ENCODE measurements at regions not wholly inside any gene's neighbourhood (a gene's known extent, or its start where the extent isn't known, plus 50 kb on each side); places are given as distances from the start of the nearest gene placed in this dataset.

- no peak for DNase-seq
Observed at GRCh38 chr18:75839041-75839440, 411.5 kb upstream of the SMIM21 start.

DNA sequence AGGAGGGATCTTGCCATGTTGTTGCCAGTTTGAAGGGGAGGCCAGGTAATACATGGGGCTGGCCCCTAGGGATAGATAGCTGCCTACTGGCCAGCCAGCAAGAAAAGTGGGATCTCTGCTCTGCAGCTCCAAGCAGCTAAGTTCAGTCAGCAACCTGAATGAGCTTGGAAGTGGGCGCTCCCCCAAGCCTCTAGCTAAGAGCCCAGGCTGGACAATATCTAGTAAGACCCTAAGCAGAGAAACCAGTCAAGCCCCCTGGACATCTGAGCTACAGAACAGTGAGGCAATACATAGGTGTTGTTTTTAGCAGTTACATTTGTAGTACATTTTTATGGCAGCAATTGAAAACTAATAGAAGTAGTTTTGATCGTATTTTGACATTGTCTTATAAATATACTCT, 409.8 kb upstream of the SMIM21 start:
- no peak for DNase-seq

GRCh38 chr18:75836516-75836915, 409.0 kb upstream of the SMIM21 start:
- DNase-seq = no peak

- no peak for DNase-seq
Observed at GRCh38 chr18:75831960-75832359, 404.5 kb upstream of the SMIM21 start.

DNA sequence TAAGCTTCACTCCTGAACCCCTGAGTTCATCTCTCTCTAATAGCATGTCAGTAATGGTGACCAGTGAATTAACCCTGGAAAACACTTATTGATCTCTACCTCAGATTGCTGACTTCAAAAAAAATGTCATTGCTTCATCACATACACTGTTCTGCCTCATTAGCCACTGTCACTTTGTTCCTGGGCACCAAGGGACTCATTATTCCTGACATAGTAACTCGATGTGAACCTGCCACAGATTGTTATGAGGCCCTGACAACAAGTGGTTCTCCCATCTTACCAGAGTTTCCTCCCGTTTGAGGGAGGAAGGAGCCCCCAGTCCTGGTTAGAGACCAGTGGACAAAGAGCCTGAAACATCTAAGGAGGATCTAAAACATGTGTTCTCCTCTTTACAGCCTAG, 403.3 kb upstream of the SMIM21 start:
- DNase-seq = no peak

DNA sequence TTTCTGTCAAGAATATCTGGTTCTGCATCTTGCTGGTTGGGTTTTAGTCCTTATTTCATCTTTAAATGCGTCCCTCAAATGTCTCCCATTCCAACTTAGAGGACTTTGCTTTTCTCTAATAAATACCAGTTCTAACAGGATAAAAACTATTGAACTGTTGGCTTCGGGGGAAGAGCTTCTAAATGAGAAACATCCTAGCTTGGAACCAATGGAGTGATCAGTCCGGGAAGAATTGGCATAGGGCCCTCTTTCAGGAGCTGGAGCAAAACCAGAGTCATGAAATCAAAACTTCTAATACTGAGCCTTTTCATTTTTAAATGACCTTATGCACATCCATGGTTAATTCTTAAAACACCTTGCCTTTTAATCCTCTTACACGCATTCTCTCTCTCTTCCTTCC, 401.6 kb upstream of the SMIM21 start:
- no peak for DNase-seq

- no peak for DNase-seq
Observed at GRCh38 chr18:75828379-75828778, 400.9 kb upstream of the SMIM21 start.

DNA sequence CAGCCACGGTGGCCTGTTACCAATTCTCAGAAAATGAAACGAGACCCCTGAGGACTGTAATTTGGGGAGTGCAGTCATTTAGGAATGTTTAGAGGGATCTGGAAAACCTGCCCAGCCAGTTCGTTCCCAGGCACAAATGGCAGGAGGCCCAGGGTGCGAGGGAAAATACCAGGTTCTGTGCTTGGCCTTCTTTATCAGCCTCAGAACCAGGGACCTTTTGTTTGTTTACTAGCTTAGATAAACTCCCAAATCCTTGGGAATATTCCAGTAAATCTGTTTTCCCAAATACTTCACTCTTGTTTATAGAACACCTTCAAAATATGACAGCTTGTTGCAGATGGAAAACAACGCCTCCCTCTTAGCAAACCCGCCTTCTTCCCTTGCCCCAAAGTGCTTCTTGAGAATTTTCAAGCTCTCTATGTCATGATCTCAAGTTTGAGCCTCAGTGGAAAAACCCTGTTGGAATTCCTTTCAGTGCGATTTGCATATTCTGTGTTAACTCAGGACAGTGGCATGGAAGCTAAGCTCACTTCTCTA, 400.3 kb upstream of the SMIM21 start:
- DNase-seq = no peak

GRCh38 chr18:75824661-75825060, 397.2 kb upstream of the SMIM21 start:
- no peak for DNase-seq

DNA sequence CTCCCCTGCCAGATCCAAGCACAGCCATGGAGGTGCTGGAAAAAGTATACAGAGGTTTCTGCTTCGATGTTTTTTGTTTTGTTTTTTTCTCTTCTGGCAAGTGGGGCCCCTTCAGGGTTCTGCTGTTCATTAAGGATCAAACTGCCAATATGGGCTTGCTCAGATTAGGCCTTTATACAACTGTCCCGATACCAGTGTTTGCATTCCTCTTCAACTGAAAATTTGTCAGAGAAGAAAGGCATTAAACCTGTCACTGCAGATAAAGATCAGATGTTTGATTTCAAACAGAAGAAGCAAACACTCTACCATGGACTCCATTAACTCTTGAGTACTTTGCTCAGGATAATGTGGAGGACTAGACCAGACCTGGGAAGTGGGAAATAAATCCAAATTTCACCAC, 396.0 kb upstream of the SMIM21 start:
- no peak for DNase-seq

DNA sequence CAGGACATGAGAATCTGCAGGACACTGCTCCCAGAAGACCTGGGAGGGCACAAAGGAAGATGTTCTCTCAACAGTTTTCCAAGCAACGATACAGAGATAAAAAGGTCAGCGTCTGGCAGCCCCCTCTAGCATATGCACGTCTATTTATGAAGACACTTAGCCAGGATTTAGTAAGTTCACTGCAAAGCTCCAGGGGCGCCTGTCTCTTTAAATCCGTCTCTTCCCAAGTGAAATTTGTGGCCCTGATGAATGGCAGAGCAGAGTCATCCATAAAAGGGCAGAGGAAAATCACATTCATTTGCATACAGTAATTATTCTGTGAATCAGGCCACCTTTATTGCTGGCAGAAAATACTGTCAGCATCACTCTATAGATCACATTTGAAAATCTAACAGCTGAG, 390.9 kb upstream of the SMIM21 start:
- DNase-seq = no peak

DNA sequence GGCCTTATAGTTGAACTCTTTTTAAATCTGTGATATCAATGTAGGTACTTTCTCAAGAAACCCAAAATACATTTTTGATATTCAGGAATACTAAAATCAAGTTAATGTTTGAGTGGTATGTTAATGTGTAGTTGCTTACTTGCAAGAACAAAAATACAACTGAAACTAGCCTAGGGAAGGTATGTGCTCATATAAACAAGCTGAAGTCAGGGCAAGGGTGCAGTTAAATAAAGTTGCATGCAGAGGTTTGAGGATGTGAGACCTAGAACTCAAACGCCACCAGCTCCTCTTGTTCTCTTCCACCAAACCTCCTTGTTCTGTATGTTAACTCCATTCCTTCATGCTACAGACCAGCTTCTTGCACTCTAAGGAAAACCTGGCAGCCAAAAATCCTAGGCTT, 388.3 kb upstream of the SMIM21 start:
- no peak for DNase-seq

GRCh38 chr18:75812761-75813160, 385.3 kb upstream of the SMIM21 start:
- no peak for DNase-seq

- DNase-seq = no peak
Observed at GRCh38 chr18:75810961-75811551, 383.6 kb upstream of the SMIM21 start.

DNA sequence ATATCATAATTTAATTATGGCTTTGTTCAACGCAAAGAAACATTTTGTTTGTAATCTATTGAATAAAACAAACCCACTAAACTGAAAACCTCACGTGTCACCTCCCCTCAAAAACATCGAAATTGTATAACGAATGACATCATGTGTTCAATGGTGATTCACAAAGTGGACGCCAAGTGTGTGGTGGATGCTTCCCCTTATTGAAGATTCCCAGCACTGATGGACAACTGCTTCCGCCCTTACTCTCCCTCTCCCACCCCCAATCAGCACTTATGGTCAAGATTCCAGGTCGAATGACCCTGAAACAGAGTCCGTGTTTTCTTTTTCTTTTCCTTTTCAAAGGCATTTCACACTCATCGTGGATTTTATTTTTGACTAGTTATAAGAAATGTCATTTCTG, 383.0 kb upstream of the SMIM21 start:
- no peak for DNase-seq

- no peak for DNase-seq
Observed at GRCh38 chr18:75809926-75810255, 382.4 kb upstream of the SMIM21 start.

GRCh38 chr18:75809151-75809925, 381.8 kb upstream of the SMIM21 start:
- DNase-seq = no peak

GRCh38 chr18:75805265-75805664, 377.8 kb upstream of the SMIM21 start:
- no peak for DNase-seq

DNA sequence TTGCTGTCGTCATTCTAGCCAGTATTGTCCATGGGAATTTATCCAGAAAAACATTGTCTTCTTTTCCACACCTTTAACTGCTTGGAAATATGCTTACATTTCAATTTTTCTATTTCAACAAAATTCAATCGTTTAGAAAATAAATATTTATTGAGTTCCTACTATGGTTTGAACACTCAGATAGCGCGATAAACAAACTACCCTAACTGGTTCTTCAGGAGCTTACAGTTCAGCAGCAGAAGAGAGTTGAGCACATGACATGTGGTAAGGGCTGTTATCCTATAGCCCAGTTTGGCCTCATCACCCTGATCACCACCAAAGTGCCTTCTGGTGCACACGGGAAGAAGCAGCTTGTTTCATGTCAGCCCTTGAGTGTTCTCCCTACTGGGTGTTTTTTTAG, 375.2 kb upstream of the SMIM21 start:
- DNase-seq = no peak

DNA sequence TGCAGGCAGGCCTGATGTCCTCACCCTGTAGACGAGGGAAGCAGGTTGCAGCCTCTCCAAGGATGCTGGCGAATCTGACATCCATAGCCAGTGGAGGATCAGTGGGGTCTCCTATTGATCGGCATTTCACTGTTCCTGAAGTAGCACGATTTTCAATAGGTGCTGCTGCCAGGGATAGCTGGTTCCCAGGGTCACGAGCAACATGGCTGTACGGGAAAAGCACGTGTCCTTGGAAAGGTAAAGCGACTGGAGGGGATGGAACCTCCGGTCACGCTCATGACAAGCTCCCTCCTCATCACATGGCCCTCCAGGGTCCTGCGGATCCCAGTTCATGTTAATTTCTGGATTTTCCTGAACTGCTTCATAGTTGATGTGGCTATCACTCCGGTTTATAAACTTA, 373.7 kb upstream of the SMIM21 start:
- DNase-seq = no peak

- DNase-seq = no peak
Observed at GRCh38 chr18:75800331-75800648, 372.8 kb upstream of the SMIM21 start.

DNA sequence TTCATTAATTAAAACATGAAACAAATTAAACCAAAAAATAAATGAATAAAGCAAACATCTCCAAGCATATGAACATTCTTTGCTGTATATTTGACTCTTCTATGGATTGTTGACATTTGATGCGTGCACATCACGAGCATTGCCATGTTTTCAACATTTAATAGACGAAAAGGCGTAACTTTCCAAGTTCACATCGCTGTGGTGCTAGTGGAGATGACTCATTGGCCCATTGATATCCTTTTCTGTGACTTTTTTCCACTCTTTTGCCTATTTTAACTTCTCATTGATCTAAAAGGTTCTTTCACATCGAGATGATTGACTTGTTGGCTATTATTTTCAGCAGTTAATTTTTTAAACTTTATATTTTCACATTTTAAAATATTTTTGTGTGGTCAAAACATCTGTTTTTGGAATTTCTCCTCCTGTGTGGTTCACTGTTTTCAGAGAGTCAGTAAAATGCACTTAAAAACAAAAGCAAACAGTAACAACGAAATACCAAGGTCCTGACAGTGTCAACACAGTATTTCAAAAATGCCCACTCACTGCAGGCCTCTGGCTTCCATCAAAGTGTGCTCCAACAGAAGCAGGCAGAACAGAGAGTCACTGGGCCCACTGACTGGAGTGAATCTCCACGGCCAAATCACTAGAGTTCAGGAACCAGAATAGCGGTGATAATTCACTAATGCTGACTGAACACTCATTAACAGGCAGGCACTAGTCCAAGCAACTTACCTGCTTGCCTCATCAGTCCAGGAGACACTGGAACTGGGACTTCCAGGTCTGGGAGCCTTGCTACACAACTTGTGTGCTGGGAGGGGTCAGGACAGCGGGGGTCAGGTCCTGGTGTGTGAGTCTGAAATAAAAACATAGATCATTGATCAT, 372.2 kb upstream of the SMIM21 start:
- no peak for DNase-seq

- DNase-seq = no peak
Observed at GRCh38 chr18:75797046-75797445, 369.5 kb upstream of the SMIM21 start.

GRCh38 chr18:75790796-75791195, 363.3 kb upstream of the SMIM21 start:
- no peak for DNase-seq

All from CD4-positive, alpha-beta T cell treated with Interleukin-4 for 4 hours (primary cell).